ENCODE measurements at regions not wholly inside any gene's neighbourhood (a gene's known extent, or its start where the extent isn't known, plus 50 kb on each side); places are given as distances from the start of the nearest gene placed in this dataset.

GRCh38 chr11:45535033-45535432 lies 130.4 kb downstream of the CHST1 start:
- ATAC-seq (no peak), DNase-seq (ENCODE audit: low spot score in 2 of 2) (no peak)
- H3K9me3 Mint-ChIP-seq: no peaks in the 10 kb centered on the region
- H3K27ac Mint-ChIP-seq: no peak overlapping the region
- H3K36me3 Mint-ChIP-seq: no peaks in the 10 kb centered on the region

GRCh38 chr11:45534132-45534531 lies 131.3 kb downstream of the CHST1 start:
- Mint-ChIP-seq H3K9me3 (no peaks in the 10 kb centered on the region), H3K36me3 (no peaks in the 10 kb centered on the region), H3K27ac (no peak overlapping the region)
- no peak for DNase-seq (ENCODE audit: low spot score in 2 of 2)
- no peak for ATAC-seq

GRCh38 chr11:45532546-45532945 lies 132.9 kb downstream of the CHST1 start:
- DNase-seq (ENCODE audit: low spot score in 2 of 2) (no peak), ATAC-seq (no peak)
- H3K9me3 Mint-ChIP-seq: no peaks in the 10 kb centered on the region
- no peaks in the 10 kb centered on the region for H3K36me3 Mint-ChIP-seq
- H3K27ac Mint-ChIP-seq: no peak overlapping the region

GRCh38 chr11:45530776-45531175 lies 134.6 kb downstream of the CHST1 start:
- ATAC-seq: no peak
- Mint-ChIP-seq H3K9me3 (no peaks in the 10 kb centered on the region), H3K36me3 (no peaks in the 10 kb centered on the region), H3K27ac (no peak overlapping the region)
- no peak for DNase-seq (ENCODE audit: low spot score in 2 of 2)

- H3K9me3 Mint-ChIP-seq: no peaks in the 10 kb centered on the region
- no peak for DNase-seq (ENCODE audit: low spot score in 2 of 2)
- no peak overlapping the region for H3K27ac Mint-ChIP-seq
Measured at GRCh38 chr11:45530111-45530510, 135.3 kb downstream of the CHST1 start.

GRCh38 chr11:45528435-45528834 lies 137.0 kb downstream of the CHST1 start:
- peaks cover 4 to 14% of the 10 kb centered on the region in 2 donors for H3K9me3 Mint-ChIP-seq
- H3K36me3 Mint-ChIP-seq: peaks cover 0 to 7% of the 10 kb centered on the region in 2 donors
- no peak overlapping the region for H3K27ac Mint-ChIP-seq
- no peak for DNase-seq (ENCODE audit: low spot score in 2 of 2)
- ATAC-seq: no peak

More at GRCh38 chr11:45530111-45530510, 135.3 kb downstream of the CHST1 start:
- no peak for ATAC-seq
- no peaks in the 10 kb centered on the region for H3K36me3 Mint-ChIP-seq

GRCh38 chr11:45527898-45528297 lies 137.5 kb downstream of the CHST1 start:
- no peak overlapping the region for H3K27ac Mint-ChIP-seq
- peaks cover 0 to 9% of the 10 kb centered on the region in 2 donors for H3K36me3 Mint-ChIP-seq
- ATAC-seq: peak; percentile 60 to 89
- peak in 1 of 2 donors; percentile 4 for DNase-seq (ENCODE audit: low spot score in 2 of 2)
- H3K9me3 Mint-ChIP-seq: peaks cover 4 to 19% of the 10 kb centered on the region in 2 donors

GRCh38 chr11:45525393-45525792 lies 140.0 kb downstream of the CHST1 start:
- Mint-ChIP-seq H3K9me3 (peaks cover 4 to 34% of the 10 kb centered on the region in 2 donors), H3K27ac (no peak overlapping the region), H3K36me3 (peaks cover 0 to 9% of the 10 kb centered on the region in 2 donors)
- DNase-seq (ENCODE audit: low spot score in 2 of 2) (no peak), ATAC-seq (no peak)

GRCh38 chr11:45523760-45524159 lies 141.7 kb downstream of the CHST1 start:
- Mint-ChIP-seq H3K36me3 (peaks cover 0 to 9% of the 10 kb centered on the region in 2 donors), H3K27ac (no peak overlapping the region), H3K9me3 (peaks cover 4 to 34% of the 10 kb centered on the region in 2 donors)
- ATAC-seq (no peak), DNase-seq (ENCODE audit: low spot score in 2 of 2) (no peak)

GRCh38 chr11:45518833-45519535 lies 146.4 kb downstream of the CHST1 start:
- ATAC-seq: no peak
- peak in 1 of 2 donors; percentile 9 for DNase-seq (ENCODE audit: low spot score in 2 of 2)
- Mint-ChIP-seq H3K9me3 (peaks cover 0 to 26% of the 10 kb centered on the region in 2 donors), H3K27ac (no peak overlapping the region), H3K36me3 (peaks cover 0 to 8% of the 10 kb centered on the region in 2 donors)

GRCh38 chr11:45518141-45518832 lies 147.1 kb downstream of the CHST1 start:
- ATAC-seq (no peak), DNase-seq (ENCODE audit: low spot score in 2 of 2) (peak in 1 of 2 donors; percentile 37)
- H3K27ac Mint-ChIP-seq: no peak overlapping the region
- peaks cover 0 to 19% of the 10 kb centered on the region in 2 donors for H3K9me3 Mint-ChIP-seq
- peaks cover 0 to under 1% of the 10 kb centered on the region in 2 donors for H3K36me3 Mint-ChIP-seq

- H3K36me3 Mint-ChIP-seq: no peaks in the 10 kb centered on the region
- ATAC-seq (no peak), DNase-seq (ENCODE audit: low spot score in 2 of 2) (peak in 1 of 2 donors; percentile 23)
- H3K9me3 Mint-ChIP-seq: peaks cover 0 to 9% of the 10 kb centered on the region in 2 donors
- no peak overlapping the region for H3K27ac Mint-ChIP-seq
Measured at GRCh38 chr11:45517171-45517770, 148.2 kb downstream of the CHST1 start.

- Mint-ChIP-seq H3K36me3 (no peaks in the 10 kb centered on the region), H3K27ac (peak overlapping the region in 1 of 2 donors; percentile 4), H3K9me3 (no peaks in the 10 kb centered on the region)
- DNase-seq (ENCODE audit: low spot score in 2 of 2) (peak in 1 of 2 donors; percentile 39), ATAC-seq (no peak)
Measured at GRCh38 chr11:45513821-45514340, 151.5 kb downstream of the CHST1 start.

- H3K9me3 Mint-ChIP-seq: no peaks in the 10 kb centered on the region
- no peak for ATAC-seq
- H3K27ac Mint-ChIP-seq: peak overlapping the region in 1 of 2 donors; percentile 47
- DNase-seq (ENCODE audit: low spot score in 2 of 2): peak in 1 of 2 donors; percentile 11
- H3K36me3 Mint-ChIP-seq: no peaks in the 10 kb centered on the region
Measured at GRCh38 chr11:45512471-45513148, 152.8 kb downstream of the CHST1 start.

GRCh38 chr11:45511566-45511965 lies 153.9 kb downstream of the CHST1 start:
- H3K9me3 Mint-ChIP-seq: no peaks in the 10 kb centered on the region

GRCh38 chr11:45507916-45508315 lies 157.5 kb downstream of the CHST1 start:
- Mint-ChIP-seq H3K36me3 (no peaks in the 10 kb centered on the region), H3K27ac (no peak overlapping the region), H3K9me3 (peaks cover 0 to 2% of the 10 kb centered on the region in 2 donors)
- DNase-seq (ENCODE audit: low spot score in 2 of 2): peak in 1 of 2 donors; percentile 39
- no peak for ATAC-seq

More at GRCh38 chr11:45511566-45511965, 153.9 kb downstream of the CHST1 start:
- ATAC-seq (no peak), DNase-seq (ENCODE audit: low spot score in 2 of 2) (peak in 1 of 2 donors; percentile 13)
- Mint-ChIP-seq H3K36me3 (no peaks in the 10 kb centered on the region), H3K27ac (no peak overlapping the region)

All from activated naive CD4-positive, alpha-beta T cell treated with anti-CD3 and anti-CD28 coated beads, Interleukin-2, amount 50 U/mL, for 72 hours (primary cell).